Heart left ventricle (tissue), 16 donors: ENCODE measurements at regions not wholly inside any gene's neighbourhood (a gene's known extent, or its start where the extent isn't known, plus 50 kb on each side); places are given as distances from the start of the nearest gene placed in this dataset.

Experiments used
- ATAC-seq, 4 donors: fragments of 200-7000 bp; cut with Tn5 transposase; one replicate each; pipeline ENCODE4 v1.9.1; 2020 to 2022; ENCODE audit warnings: moderate library complexity in 4 of 4, mild to moderate bottlenecking in 3 of 4, moderate number of reproducible peaks in 1 of 4
- DNase-seq, 5 donors: peaks; one replicate each; pipeline ENCODE4 v3.0.0-alpha.2; 2020
- H3K27ac ChIP-seq, 12 donors: fragments of 200-600 bp; sonication (generic) in 4 of 12; one replicate each; pipeline versions ENCODE4 v1.5.0 to v1.8.0; 2016 to 2022; ENCODE audit warnings: mild to moderate bottlenecking in 2 of 12
- H3K27me3 ChIP-seq, 9 donors: fragments of 200-600 bp; sonication (generic) in 2 of 9; one replicate each; pipeline versions ENCODE4 v1.5.1 to v1.8.0; 2016 to 2022; ENCODE audit warnings: mild to moderate bottlenecking in 3 of 9
- H3K36me3 ChIP-seq, 9 donors: fragments of 200-600 bp; sonication (generic) in 2 of 9; one replicate each; pipeline versions ENCODE4 v1.5.0 to v1.8.0; 2018 to 2022; ENCODE audit warnings: mild to moderate bottlenecking in 2 of 9
- H3K4me1 ChIP-seq, 12 donors: fragments of 200-600 bp; sonication (generic) in 4 of 12; one replicate each; pipeline versions ENCODE4 v1.5.0 to v1.8.0; 2016 to 2022; ENCODE audit warnings: mild to moderate bottlenecking in 3 of 12
- H3K4me3 ChIP-seq, 12 donors: fragments of 200-600 bp; sonication (generic) in 4 of 12; one replicate each; pipeline versions ENCODE4 v1.5.0 to v1.8.0; 2017 to 2022; ENCODE audit warnings: mild to moderate bottlenecking in 9 of 12, moderate library complexity in 4 of 12
- H3K9me3 ChIP-seq, 12 donors: fragments of 200-600 bp; sonication (generic) in 4 of 12; one replicate each; pipeline versions ENCODE4 v1.5.0 to v1.8.0; 2016 to 2022; ENCODE audit warnings: mild to moderate bottlenecking in 1 of 12
- POLR2A ChIP-seq, 2 donors: fragments of 450-650 bp; IDR thresholded peaks; one replicate each; pipeline ENCODE4 v1.6.1; 2017; ENCODE audit warnings: antibody characterized with exemption in 2 of 2, mild to moderate bottlenecking in 2 of 2, moderate library complexity in 2 of 2
- WGBS, 4 donors: extraction: QIAGEN DNeasy Blood & Tissue Kit in 2 of 4; methylation state at CpG; one replicate each; pipeline versions ENCODE4 v1.1.5 to v1.1.7; 2013 to 2018; 5-methylcytosine and 5-hydroxymethylcytosine counted together
- intact Hi-C, 10 donors: fragments of 100-400 bp; cut with DNase I; formaldehyde crosslinking; loops; one replicate each; pipeline versions ENCODE4 v1.11.1 to v1.14.2; 2022
- TF ChIP-seq, protein P1 (sequence below), 12 donors: fragments of 200-600 bp; sonication (generic) in 4 of 12; IDR thresholded peaks; one replicate each; pipeline versions ENCODE4 v1.5.0 to v1.8.0; 2018 to 2022; ENCODE audit warnings: antibody characterized with exemption in 12 of 12, mild to moderate bottlenecking in 5 of 12
- donor health status: ischemic (EF 13 %, LVEDD 7.1; RV severe dilation, severe dysfunction).
- donor health status: healthy with polysubstance abuse.
- donor health status: DM: no; HTN: yes; CAD: no.
- donor health status: DM: no; HTN: no; CAD: no.
- donor health status: ischemic (EF 25% LVEDD 6.9; RV normal size, moderate dysfunction).
- donor health status: ischemic (EF 25% LVEDD 5.7; RV mildly dilated, moderate dysfunction).
- donor health status: healthy.
- donor health status: DM: yes; HTN: yes; CAD: no.
- donor health status: ischemic (EF 35%, LVEDD 5.7; RV mildly dilated, moderate dysfunction).
- donor health status: nonischemic (EF 11% LVEDD 7.7; RV severe dilation, severe dysfunction).
- donor health status: DM: yes; HTN: yes; CAD: no.
- donor health status: PGD.
- donor health status: ischemic (EF 29% LVEDD 5.4; RV normal size, mild dysfunction).
- donor health status: nonischemic (EF 23%, LVEDD 6.1; RV moderate dilation, normal function).

DNA sequence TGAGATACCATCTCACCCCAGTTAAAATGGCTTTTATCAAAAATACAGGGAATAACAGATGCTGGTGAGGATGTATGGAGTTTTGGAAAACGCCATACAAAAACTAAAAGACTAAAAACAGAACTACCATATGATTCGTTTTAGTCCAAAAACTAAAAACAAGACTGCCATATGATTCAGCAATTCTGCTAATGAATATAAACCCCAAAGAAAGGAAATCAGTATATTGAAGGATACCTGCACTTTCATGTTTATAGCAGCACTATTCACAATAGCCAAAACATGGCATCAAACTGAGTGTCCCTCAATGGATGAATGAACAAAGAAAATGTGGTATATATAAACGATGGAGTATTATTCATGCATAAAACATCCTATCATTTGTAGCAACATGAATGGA, 224.4 kb upstream of the MC4R start:
- no peaks in the 10 kb centered on the region for H3K4me1 ChIP-seq
- no peaks in the 10 kb centered on the region for H3K27me3 ChIP-seq
- ATAC-seq (no peak), DNase-seq (no peak)
- no peak overlapping the region for H3K4me3 ChIP-seq
- H3K9me3 ChIP-seq: no peaks in the 10 kb centered on the region
- no peak overlapping the region for H3K27ac ChIP-seq
- H3K36me3 ChIP-seq: no peaks in the 10 kb centered on the region
- intact Hi-C loops: no loop called here
- 61 to 72% (median 66%) methylated on average over 3 of the region's 3 CpGs for WGBS, 4 donors
- TF ChIP-seq POLR2A (IDR thresholded peaks at IDR 0.05): no peak
- TF ChIP-seq, protein P1, sequence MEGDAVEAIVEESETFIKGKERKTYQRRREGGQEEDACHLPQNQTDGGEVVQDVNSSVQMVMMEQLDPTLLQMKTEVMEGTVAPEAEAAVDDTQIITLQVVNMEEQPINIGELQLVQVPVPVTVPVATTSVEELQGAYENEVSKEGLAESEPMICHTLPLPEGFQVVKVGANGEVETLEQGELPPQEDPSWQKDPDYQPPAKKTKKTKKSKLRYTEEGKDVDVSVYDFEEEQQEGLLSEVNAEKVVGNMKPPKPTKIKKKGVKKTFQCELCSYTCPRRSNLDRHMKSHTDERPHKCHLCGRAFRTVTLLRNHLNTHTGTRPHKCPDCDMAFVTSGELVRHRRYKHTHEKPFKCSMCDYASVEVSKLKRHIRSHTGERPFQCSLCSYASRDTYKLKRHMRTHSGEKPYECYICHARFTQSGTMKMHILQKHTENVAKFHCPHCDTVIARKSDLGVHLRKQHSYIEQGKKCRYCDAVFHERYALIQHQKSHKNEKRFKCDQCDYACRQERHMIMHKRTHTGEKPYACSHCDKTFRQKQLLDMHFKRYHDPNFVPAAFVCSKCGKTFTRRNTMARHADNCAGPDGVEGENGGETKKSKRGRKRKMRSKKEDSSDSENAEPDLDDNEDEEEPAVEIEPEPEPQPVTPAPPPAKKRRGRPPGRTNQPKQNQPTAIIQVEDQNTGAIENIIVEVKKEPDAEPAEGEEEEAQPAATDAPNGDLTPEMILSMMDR (IDR thresholded peaks at IDR 0.05): no peak

DNA sequence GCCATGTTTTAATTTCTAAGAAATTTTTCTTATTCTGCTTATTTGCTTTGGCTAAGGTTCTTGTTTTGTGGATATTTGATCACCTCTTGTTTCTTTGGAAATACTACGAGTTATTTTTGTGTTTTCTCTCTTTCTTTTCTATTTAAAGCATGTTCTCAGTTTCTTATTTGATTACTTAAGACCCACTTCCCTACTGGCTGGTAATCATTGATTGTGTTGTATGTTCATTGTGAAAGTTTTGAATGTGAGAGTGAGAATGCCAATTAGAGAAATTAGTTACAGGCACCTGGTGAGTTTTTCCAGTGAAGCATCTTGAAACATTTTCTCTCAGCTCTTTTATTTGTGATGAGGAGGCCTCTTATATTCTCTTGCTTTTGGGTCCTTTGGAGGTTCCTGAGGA, 226.7 kb upstream of the MC4R start:
- 43 to 69% (median 63%) methylated on average over 1 of the region's 1 CpG for WGBS, 4 donors
- TF ChIP-seq, protein P1 (IDR thresholded peaks at IDR 0.05): no peak
- TF ChIP-seq POLR2A (IDR thresholded peaks at IDR 0.05): no peak
- intact Hi-C loops: no loop called here
- Histone ChIP-seq H3K9me3 (no peaks in the 10 kb centered on the region), H3K4me3 (no peak overlapping the region), H3K27ac (no peak overlapping the region), H3K36me3 (no peaks in the 10 kb centered on the region), H3K4me1 (no peaks in the 10 kb centered on the region), H3K27me3 (no peaks in the 10 kb centered on the region)
- ATAC-seq: no peak
- no peak for DNase-seq

DNA sequence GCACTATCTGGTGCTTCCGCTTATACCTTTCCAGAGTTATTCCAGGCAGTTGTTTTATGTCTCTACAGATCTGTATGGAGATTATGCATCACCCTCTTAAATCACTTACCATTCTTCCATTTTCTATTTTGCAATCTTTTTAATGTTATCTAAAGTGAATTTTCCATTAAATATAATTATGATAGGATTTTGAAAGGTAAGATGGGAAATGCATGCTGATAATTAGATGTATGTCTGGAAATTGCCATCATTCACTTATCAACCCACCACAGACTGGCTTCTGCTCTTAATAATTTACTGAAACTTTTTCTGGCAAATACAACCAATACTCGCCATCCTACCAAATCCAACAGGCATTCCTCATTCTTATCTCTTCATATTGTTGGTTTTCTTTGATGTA, 227.4 kb upstream of the MC4R start:
- TF ChIP-seq, protein P1 (IDR thresholded peaks at IDR 0.05): no peak
- no peak for TF ChIP-seq POLR2A (IDR thresholded peaks at IDR 0.05)
- intact Hi-C loops: no loop called here
- H3K27ac ChIP-seq: no peak overlapping the region
- H3K36me3 ChIP-seq: no peaks in the 10 kb centered on the region
- WGBS, 4 donors: 71 to 77% (median 74%) methylated on average over 2 of the region's 2 CpGs
- no peaks in the 10 kb centered on the region for H3K27me3 ChIP-seq
- H3K4me1 ChIP-seq: no peaks in the 10 kb centered on the region
- DNase-seq (no peak), ATAC-seq (no peak)
- no peak overlapping the region for H3K4me3 ChIP-seq
- no peaks in the 10 kb centered on the region for H3K9me3 ChIP-seq

- no peaks in the 10 kb centered on the region for H3K27me3 ChIP-seq
- H3K36me3 ChIP-seq: no peaks in the 10 kb centered on the region
- H3K4me1 ChIP-seq: no peaks in the 10 kb centered on the region
- WGBS, 4 donors: 71 to 81% (median 77%) methylated on average over 2 of the region's 2 CpGs
- TF ChIP-seq, protein P1 (IDR thresholded peaks at IDR 0.05): no peak
- TF ChIP-seq POLR2A (IDR thresholded peaks at IDR 0.05): no peak
- H3K27ac ChIP-seq: no peak overlapping the region
- ATAC-seq: no peak
- no peaks in the 10 kb centered on the region for H3K9me3 ChIP-seq
- no peak overlapping the region for H3K4me3 ChIP-seq
- intact Hi-C loops: no loop called here
- DNase-seq: no peak
Observed at GRCh38 chr18:60601249-60601648, 228.7 kb upstream of the MC4R start.
